ENCODE measurements at regions not wholly inside any gene's neighbourhood (a gene's known extent, or its start where the extent isn't known, plus 50 kb on each side); places are given as distances from the start of the nearest gene placed in this dataset.

DNA sequence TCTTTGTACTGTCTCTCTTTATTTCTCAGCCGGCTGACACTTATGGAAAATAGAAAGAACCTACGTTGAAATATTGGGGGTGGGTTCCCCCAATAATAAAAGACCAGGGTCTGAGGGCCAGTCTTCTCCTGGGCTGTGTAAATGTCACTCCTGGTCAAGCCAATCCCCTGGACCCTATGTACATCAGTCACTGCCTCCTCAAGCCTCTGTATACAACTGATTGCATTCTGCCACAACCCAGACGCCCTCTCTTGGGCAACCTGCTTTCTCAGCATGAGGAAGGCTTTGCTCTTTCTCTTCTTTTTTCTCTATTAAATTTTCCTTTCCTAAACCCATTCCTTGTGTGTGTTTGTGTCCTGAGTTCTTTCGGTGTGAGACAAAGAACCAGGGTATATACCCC is 84.1 kb upstream of the SERBP1 start:
- TF ChIP-seq, protein P1, sequence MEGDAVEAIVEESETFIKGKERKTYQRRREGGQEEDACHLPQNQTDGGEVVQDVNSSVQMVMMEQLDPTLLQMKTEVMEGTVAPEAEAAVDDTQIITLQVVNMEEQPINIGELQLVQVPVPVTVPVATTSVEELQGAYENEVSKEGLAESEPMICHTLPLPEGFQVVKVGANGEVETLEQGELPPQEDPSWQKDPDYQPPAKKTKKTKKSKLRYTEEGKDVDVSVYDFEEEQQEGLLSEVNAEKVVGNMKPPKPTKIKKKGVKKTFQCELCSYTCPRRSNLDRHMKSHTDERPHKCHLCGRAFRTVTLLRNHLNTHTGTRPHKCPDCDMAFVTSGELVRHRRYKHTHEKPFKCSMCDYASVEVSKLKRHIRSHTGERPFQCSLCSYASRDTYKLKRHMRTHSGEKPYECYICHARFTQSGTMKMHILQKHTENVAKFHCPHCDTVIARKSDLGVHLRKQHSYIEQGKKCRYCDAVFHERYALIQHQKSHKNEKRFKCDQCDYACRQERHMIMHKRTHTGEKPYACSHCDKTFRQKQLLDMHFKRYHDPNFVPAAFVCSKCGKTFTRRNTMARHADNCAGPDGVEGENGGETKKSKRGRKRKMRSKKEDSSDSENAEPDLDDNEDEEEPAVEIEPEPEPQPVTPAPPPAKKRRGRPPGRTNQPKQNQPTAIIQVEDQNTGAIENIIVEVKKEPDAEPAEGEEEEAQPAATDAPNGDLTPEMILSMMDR (conservative IDR thresholded peaks at IDR 0.05; ENCODE audit: low read depth, low read length), result no peak
- TF ChIP-seq EZH2 (IDR thresholded peaks at IDR 0.05; ENCODE audit: low read length, unreplicated experiment), result no peak

Measured in PC-3 (cell line).